H1 (cell line): ENCODE measurements at regions not wholly inside any gene's neighbourhood (a gene's known extent, or its start where the extent isn't known, plus 50 kb on each side); places are given as distances from the start of the nearest gene placed in this dataset.

ENCODE experiments used
- CTCF ChIA-PET: fragments of 300-600 bp; sonication (Branson Sonifier 250); formaldehyde crosslinking; loops from one replicate; lab custom pipeline; 2021; ENCODE audit not compliant: partially characterized antibody; lab: Charles Lee
- POLR2A ChIA-PET: fragments of 300-600 bp; sonication (Branson Sonifier 250); formaldehyde crosslinking; loops from one replicate; lab custom pipeline; 2021; ENCODE audit warnings: inconsistent platforms; ENCODE audit not compliant: partially characterized antibody; lab: Charles Lee
- DNase-seq, 2 experiments: peaks; one replicate each; pipeline versions ENCODE4 v3.0.0 to v3.0.0-alpha.2; 2010 to 2022; ENCODE audit warnings: low spot score in 2 of 2, low read depth in 1 of 2, mixed read lengths in 1 of 2
- FAIRE-seq: peaks from 2 replicates; lab custom pipeline; 2011; peaks lifted over from hg19 to GRCh38; lab: Jason Lieb, UNC
- H2AFZ ChIP-seq: 2 replicates; pipeline ENCODE4 v1.8.1; 2012; ENCODE audit warnings: low read length, inconsistent platforms
- H2AK5ac ChIP-seq: 2 replicates; pipeline ENCODE4 v1.6.1; 2013; ENCODE audit warnings: low read depth, low read length
- H2BK120ac ChIP-seq: replicated peaks from 2 replicates; pipeline ENCODE3; 2013; ENCODE audit warnings: low read depth, low read length, inconsistent platforms
- H2BK12ac ChIP-seq: 2 replicates; pipeline ENCODE4 v1.6.1; 2013; ENCODE audit warnings: low read depth, low read length
- H2BK15ac ChIP-seq: 2 replicates; pipeline ENCODE4 v1.6.1; 2013; ENCODE audit warnings: low read length
- H2BK20ac ChIP-seq: 2 replicates; pipeline ENCODE4 v1.6.1; 2013; ENCODE audit warnings: low read length
- H2BK5ac ChIP-seq: 2 replicates; pipeline ENCODE4 v1.6.1; 2013; ENCODE audit warnings: low read depth, low read length
- H3K14ac ChIP-seq: 2 replicates; pipeline ENCODE4 v1.6.1; 2013; ENCODE audit warnings: inconsistent platforms; ENCODE audit not compliant: insufficient read length
- H3K18ac ChIP-seq: 2 replicates; pipeline ENCODE4 v1.6.1; 2013; ENCODE audit warnings: low read length; ENCODE audit errors: extremely low read depth
- H3K23ac ChIP-seq: 2 replicates; pipeline ENCODE4 v1.6.1; 2013; ENCODE audit warnings: inconsistent platforms; ENCODE audit not compliant: insufficient read length
- H3K23me2 ChIP-seq: 2 replicates; pipeline ENCODE4 v1.6.1; 2013; ENCODE audit warnings: low read depth, low read length
- H3K27ac ChIP-seq: 2 replicates; pipeline ENCODE4 v1.6.1; 2011; ENCODE audit warnings: low read depth, low read length, inconsistent platforms
- H3K27me3 ChIP-seq, 4 experiments: replicated peaks in 1 of 4; 1 replicate in 1 of 4; 2 replicates in 3 of 4; pipeline versions ENCODE4 v1.6.1 to v1.8.1; 2011 to 2013; ENCODE audit warnings: low read length in 3 of 4, mild to moderate bottlenecking in 3 of 4, inconsistent platforms in 2 of 4, mixed read lengths in 2 of 4, moderate library complexity in 1 of 4; ENCODE audit not compliant: control insufficient read depth in 3 of 4, insufficient read depth in 3 of 4; ENCODE audit errors: extremely low read depth in 1 of 4
- H3K36me3 ChIP-seq, 4 experiments: 2 replicates each; pipeline versions ENCODE4 v1.6.1 to v1.8.1; 2011 to 2013; ENCODE audit warnings: mild to moderate bottlenecking in 4 of 4, low read length in 3 of 4, moderate library complexity in 2 of 4, control low read depth in 1 of 4, inconsistent platforms in 1 of 4; ENCODE audit not compliant: insufficient read depth in 4 of 4, control insufficient read depth in 2 of 4
- H3K4ac ChIP-seq: replicated peaks from 2 replicates; pipeline ENCODE3; 2013; ENCODE audit warnings: low read length, low read depth, mixed read lengths, inconsistent platforms; ENCODE audit not compliant: insufficient read length
- H3K4me1 ChIP-seq, 4 experiments: replicated peaks in 1 of 4; 1 replicate in 1 of 4; 2 replicates in 3 of 4; pipeline versions ENCODE4 v1.6.1 to v1.8.1; 2011 to 2013; ENCODE audit warnings: low read length in 3 of 4, inconsistent platforms in 2 of 4, mixed read lengths in 1 of 4; ENCODE audit not compliant: insufficient read depth in 4 of 4, control insufficient read depth in 3 of 4
- H3K4me2 ChIP-seq, 2 experiments: 2 replicates each; pipeline versions ENCODE4 v1.6.1 to v1.8.1; 2011 to 2013; ENCODE audit warnings: low read depth in 2 of 2, low read length in 2 of 2, control low read depth in 1 of 2, inconsistent platforms in 1 of 2, mild to moderate bottlenecking in 1 of 2; ENCODE audit not compliant: insufficient read depth in 1 of 2
- H3K4me3 ChIP-seq, 4 experiments: fragments of 200-600, 300-600 bp in 1 of 4; sonication (generic), shearing (Covaris generic), sonication (Bioruptor Twin) in 1 of 4; 2 replicates each; pipeline versions ENCODE4 v1.5.1 to v1.8.1; 2011 to 2016; ENCODE audit warnings: low read length in 4 of 4, low read depth in 3 of 4, control low read depth in 2 of 4, inconsistent platforms in 2 of 4, mild to moderate bottlenecking in 2 of 4, mixed read lengths in 1 of 4, moderate library complexity in 1 of 4; ENCODE audit not compliant: insufficient read depth in 2 of 4; ENCODE audit errors: extremely low read depth in 1 of 4
- H3K56ac ChIP-seq: replicated peaks from 2 replicates; pipeline ENCODE3; 2013; ENCODE audit warnings: low read depth, mild to moderate bottlenecking, mixed read lengths, low read length, inconsistent platforms; ENCODE audit not compliant: insufficient read length
- H3K79me1 ChIP-seq: 2 replicates; pipeline ENCODE4 v1.6.1; 2013; ENCODE audit warnings: low read depth, low read length, control low read depth
- H3K79me2 ChIP-seq, 2 experiments: 2 replicates each; pipeline versions ENCODE4 v1.6.1 to v1.8.1; 2012 to 2013; ENCODE audit warnings: low read length in 2 of 2, mild to moderate bottlenecking in 2 of 2, inconsistent platforms in 1 of 2; ENCODE audit not compliant: insufficient read depth in 2 of 2, control insufficient read depth in 1 of 2
- H3K9ac ChIP-seq, 4 experiments: replicated peaks in 1 of 4; 1 replicate in 1 of 4; 2 replicates in 3 of 4; pipeline versions ENCODE4 v1.6.1 to v1.8.1; 2011 to 2013; ENCODE audit warnings: low read depth in 3 of 4, low read length in 3 of 4, control low read depth in 2 of 4, mild to moderate bottlenecking in 2 of 4, moderate library complexity in 2 of 4, inconsistent platforms in 1 of 4; ENCODE audit errors: extremely low read depth in 1 of 4
- H3K9me3 ChIP-seq, 2 experiments: 2 replicates each; pipeline versions ENCODE4 v1.6.1 to v1.8.1; 2012 to 2013; ENCODE audit warnings: mild to moderate bottlenecking in 2 of 2, moderate library complexity in 2 of 2, control low read depth in 1 of 2, inconsistent platforms in 1 of 2, low read depth in 1 of 2, low read length in 1 of 2, mixed read lengths in 1 of 2; ENCODE audit not compliant: insufficient read depth in 2 of 2
- H4K20me1 ChIP-seq, 2 experiments: replicated peaks in 1 of 2; 2 replicates each; pipeline versions ENCODE3 to v1.8.1; 2011 to 2013; ENCODE audit warnings: inconsistent platforms in 2 of 2, low read length in 2 of 2, mild to moderate bottlenecking in 1 of 2; ENCODE audit not compliant: insufficient read depth in 2 of 2, control insufficient read depth in 1 of 2
- H4K5ac ChIP-seq: 2 replicates; pipeline ENCODE4 v1.6.1; 2013; ENCODE audit warnings: low read length, low read depth, mixed read lengths, inconsistent platforms; ENCODE audit not compliant: insufficient read length
- H4K8ac ChIP-seq: 2 replicates; pipeline ENCODE4 v1.8.0; 2013; ENCODE audit warnings: mild to moderate bottlenecking, moderate library complexity, low read length, inconsistent platforms; ENCODE audit not compliant: insufficient read depth; ENCODE audit errors: extremely low read depth
- H4K91ac ChIP-seq: replicated peaks from 2 replicates; pipeline ENCODE3; 2013; ENCODE audit warnings: low read length, mixed read lengths, inconsistent platforms; ENCODE audit not compliant: insufficient read length
- WGBS, 2 experiments: shearing (Covaris generic) in 1 of 2; methylation state at CpG; one replicate each; pipeline versions ENCODE4 v1.1.6 to v1.1.7; 2013 to 2015; ENCODE audit warnings: low lambda C conversion rate in 2 of 2, mixed read lengths in 2 of 2, inconsistent platforms in 1 of 2, low coverage in 1 of 2, missing lambda C conversion rate in 1 of 2; ENCODE audit not compliant: insufficient replicate concordance in 2 of 2, insufficient coverage in 1 of 2, insufficient read length in 1 of 2; ENCODE audit errors: extremely low coverage in 1 of 2, missing lambda C conversion rate in 1 of 2; 5-methylcytosine and 5-hydroxymethylcytosine counted together
- TF ChIP-seq, protein P1 (sequence below), 3 experiments: IDR thresholded peaks; 1 replicate in 2 of 3; 2 replicates in 1 of 3; pipeline versions ENCODE4 v1.5.1 to v1.6.1; 2011; ENCODE audit warnings: low read length in 3 of 3, mild to moderate bottlenecking in 3 of 3, inconsistent platforms in 2 of 3, low read depth in 1 of 3, moderate library complexity in 1 of 3; ENCODE audit not compliant: insufficient read depth in 1 of 3; ENCODE audit errors: control extremely low read depth in 1 of 3

DNA sequence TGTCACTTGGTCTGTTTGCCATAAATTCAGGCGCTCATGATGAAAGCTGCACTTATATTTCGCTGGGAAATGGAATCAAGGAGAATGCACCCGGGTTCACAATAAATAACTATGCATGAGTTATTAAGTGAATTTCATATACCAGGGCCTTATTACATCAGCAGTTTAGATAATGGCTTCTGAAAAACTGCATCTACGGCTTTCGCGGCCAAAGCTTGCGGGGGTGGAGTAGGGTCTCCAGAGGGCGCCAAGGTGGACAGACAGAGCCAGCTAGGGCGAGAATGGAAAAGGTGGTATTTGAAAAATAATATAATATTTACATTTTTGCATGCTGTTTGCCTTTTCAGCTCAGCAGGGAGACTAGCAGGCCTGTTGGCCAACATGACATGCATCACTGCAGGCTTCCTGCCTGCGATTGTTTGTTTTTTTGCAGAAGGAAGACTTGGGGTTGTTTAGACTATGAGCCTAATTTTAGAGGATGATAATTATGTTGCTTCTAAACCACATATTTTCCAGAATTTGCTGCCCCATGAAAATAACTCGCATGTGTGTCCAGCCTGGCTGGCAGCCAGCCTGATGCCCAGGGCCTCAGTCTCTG lies 173.8 kb upstream of the IRX3 start:
- H3K79me1 ChIP-seq, result no peaks in the 10 kb centered on the region
- H2BK20ac ChIP-seq, result no peak overlapping the region
- H3K23me2 ChIP-seq, result no peaks in the 10 kb centered on the region
- H3K4me3 ChIP-seq, result no peak overlapping the region
- H3K27me3 ChIP-seq, result no peaks in the 10 kb centered on the region
- H3K56ac ChIP-seq, result no peak overlapping the region
- no peak overlapping the region for H3K4me2 ChIP-seq
- H2BK5ac ChIP-seq, result no peak overlapping the region
- WGBS, 2 experiments, result 77% methylated on average over 11 of the region's 11 CpGs; no CpG with 5 or more reads in 1 of the 2 experiments
- no peaks in the 10 kb centered on the region for H3K36me3 ChIP-seq
- no peaks in the 10 kb centered on the region for H4K20me1 ChIP-seq
- FAIRE-seq, result no peak
- no peak overlapping the region for H4K5ac ChIP-seq
- no peak overlapping the region for H2AFZ ChIP-seq
- no peak overlapping the region for H2BK12ac ChIP-seq
- no peak overlapping the region for H2AK5ac ChIP-seq
- CTCF ChIA-PET, result interaction anchor here (0.9 to 1.7 kb wide), 3 partner anchors 8 to 109 kb away, joined by 3 to 4 read pairs (median 3); no protein-coding TSS in a partner anchor
- H3K27ac ChIP-seq, result no peak overlapping the region
- no peak overlapping the region for H2BK15ac ChIP-seq
- no peak overlapping the region for H3K14ac ChIP-seq
- DNase-seq, result no peak
- H3K23ac ChIP-seq, result no peak overlapping the region
- no peak overlapping the region for H4K91ac ChIP-seq
- POLR2A ChIA-PET, result no interaction called here
- peaks cover 0 to 10% (median 5%) of the 10 kb centered on the region in 4 experiments; a peak in 3 of 7 replicates for H3K4me1 ChIP-seq
- H3K79me2 ChIP-seq, result no peaks in the 10 kb centered on the region
- peaks cover 0 to 2% of the 10 kb centered on the region in 2 experiments; a peak in 1 of 4 replicates for H3K9me3 ChIP-seq
- H4K8ac ChIP-seq, result no peak overlapping the region
- no peak overlapping the region for H2BK120ac ChIP-seq
- no peak overlapping the region for H3K9ac ChIP-seq
- H3K18ac ChIP-seq, result 0 out of 2 replicates have a peak overlapping the region, but pooled peaks have one; percentile 19
- H3K4ac ChIP-seq, result no peak overlapping the region
- TF ChIP-seq, protein P1, sequence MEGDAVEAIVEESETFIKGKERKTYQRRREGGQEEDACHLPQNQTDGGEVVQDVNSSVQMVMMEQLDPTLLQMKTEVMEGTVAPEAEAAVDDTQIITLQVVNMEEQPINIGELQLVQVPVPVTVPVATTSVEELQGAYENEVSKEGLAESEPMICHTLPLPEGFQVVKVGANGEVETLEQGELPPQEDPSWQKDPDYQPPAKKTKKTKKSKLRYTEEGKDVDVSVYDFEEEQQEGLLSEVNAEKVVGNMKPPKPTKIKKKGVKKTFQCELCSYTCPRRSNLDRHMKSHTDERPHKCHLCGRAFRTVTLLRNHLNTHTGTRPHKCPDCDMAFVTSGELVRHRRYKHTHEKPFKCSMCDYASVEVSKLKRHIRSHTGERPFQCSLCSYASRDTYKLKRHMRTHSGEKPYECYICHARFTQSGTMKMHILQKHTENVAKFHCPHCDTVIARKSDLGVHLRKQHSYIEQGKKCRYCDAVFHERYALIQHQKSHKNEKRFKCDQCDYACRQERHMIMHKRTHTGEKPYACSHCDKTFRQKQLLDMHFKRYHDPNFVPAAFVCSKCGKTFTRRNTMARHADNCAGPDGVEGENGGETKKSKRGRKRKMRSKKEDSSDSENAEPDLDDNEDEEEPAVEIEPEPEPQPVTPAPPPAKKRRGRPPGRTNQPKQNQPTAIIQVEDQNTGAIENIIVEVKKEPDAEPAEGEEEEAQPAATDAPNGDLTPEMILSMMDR (IDR thresholded peaks at IDR 0.05; ENCODE audit: control extremely low read depth in 1 of 3, insufficient read depth in 1 of 3, low read depth in 1 of 3, low read length in 3 of 3), result peak in 1 of 3 experiments; percentile 4; a peak in 1 of 4 replicates
